ENCODE measurements at regions not wholly inside any gene's neighbourhood (a gene's known extent, or its start where the extent isn't known, plus 50 kb on each side); places are given as distances from the start of the nearest gene placed in this dataset.

DNA sequence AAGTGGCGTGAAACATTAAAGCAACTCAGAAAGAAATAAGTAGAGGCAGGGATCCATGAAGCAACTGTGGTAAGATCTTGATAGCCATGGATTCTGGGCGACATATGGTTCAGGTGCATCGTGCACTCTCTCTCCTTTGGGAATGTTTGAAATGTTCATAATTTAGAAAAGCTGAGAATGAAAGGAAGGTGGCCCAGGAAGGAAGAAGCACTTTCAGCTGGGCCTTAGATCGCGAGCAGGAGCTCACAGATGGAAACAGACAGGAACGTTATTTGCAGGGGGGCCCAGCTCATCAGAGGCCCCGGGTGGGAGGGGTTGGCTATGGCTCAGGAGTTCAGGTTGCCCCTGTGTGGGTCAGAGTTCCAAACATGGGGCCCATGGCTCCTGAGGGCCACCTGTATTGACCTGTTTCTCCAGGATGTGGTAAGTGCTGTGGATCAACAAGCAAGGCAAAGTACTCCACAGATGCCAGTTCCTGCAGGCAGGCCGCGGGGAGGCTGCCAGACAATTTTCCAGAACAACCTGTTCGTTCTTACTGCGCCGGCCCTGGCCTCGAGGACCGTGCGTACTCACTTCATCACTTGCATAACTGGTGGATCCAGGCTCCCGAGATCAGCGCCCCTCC is 253.2 kb downstream of the TOMM20 start:
- Histone ChIP-seq H3K4me2 (ENCODE audit: insufficient read depth, insufficient read length, low read length) (no peak overlapping the region), H2BK12ac (ENCODE audit: insufficient read length, low read depth, low read length) (no peak overlapping the region), H3K9me3 (ENCODE audit: control insufficient read depth, low read depth, low read length) (no peaks in the 10 kb centered on the region), H4K5ac (ENCODE audit: insufficient read length, low read depth, low read length) (no peak overlapping the region), H3K56ac (ENCODE audit: insufficient read length, low read depth, low read length) (no peak overlapping the region), H3K23me2 (ENCODE audit: insufficient read length, low read depth, low read length, poor library complexity, severe bottlenecking) (no peaks in the 10 kb centered on the region), H2BK120ac (ENCODE audit: low read depth, low read length, poor library complexity, severe bottlenecking) (no peak overlapping the region), H4K91ac (ENCODE audit: insufficient read length, low read depth, low read length) (no peak overlapping the region), H2BK15ac (ENCODE audit: low read depth, low read length) (no peak overlapping the region), H3K79me2 (ENCODE audit: insufficient read depth, low read length) (no peaks in the 10 kb centered on the region), H3K4me1 (ENCODE audit: insufficient read depth, low read length) (no peaks in the 10 kb centered on the region), H3K9ac (ENCODE audit: extremely low read depth, insufficient read length, low read length) (no peak overlapping the region), H4K8ac (replicated peaks; ENCODE audit: insufficient read length, low read depth, low read length) (no peak overlapping the region), H3K27me3 (ENCODE audit: insufficient read depth, low read length) (no peaks in the 10 kb centered on the region), H3K23ac (ENCODE audit: insufficient read length, low read depth, low read length) (no peak overlapping the region), H3T11ph (ENCODE audit: low read length) (no peak overlapping the region), H3K27ac (ENCODE audit: insufficient read length, low read depth, low read length) (no peak overlapping the region), H2AFZ (ENCODE audit: low read length) (no peak overlapping the region), H3K18ac (ENCODE audit: insufficient read length, low read depth, low read length) (no peak overlapping the region), H4K20me1 (ENCODE audit: control insufficient read depth, insufficient read depth, insufficient read length) (no peaks in the 10 kb centered on the region), H3K4ac (ENCODE audit: low read depth, low read length) (no peak overlapping the region), H2BK5ac (ENCODE audit: insufficient read length, low read length) (no peak overlapping the region), H2AK5ac (ENCODE audit: insufficient read length, low read length) (no peak overlapping the region), H3K79me1 (ENCODE audit: insufficient read depth, low read depth, low read length, poor library complexity, severe bottlenecking) (no peaks in the 10 kb centered on the region), H2BK20ac (ENCODE audit: low read depth, low read length, poor library complexity, severe bottlenecking) (no peak overlapping the region), H3K14ac (ENCODE audit: insufficient read depth, low read length) (no peak overlapping the region; the same call in 1 of the 2 replicates)
- no CpG with 5 or more reads among the region's 17 CpGs for WGBS (ENCODE audit: extremely low coverage, insufficient read length, low lambda C conversion rate)
- Mint-ChIP-seq H3K27me3 (ENCODE audit: low read depth) (peaks cover 1% of the 10 kb centered on the region; the same call in 1 of the 2 replicates), H3K4me1 (peaks cover 5% of the 10 kb centered on the region in 2 experiments; a peak in 3 of 4 replicates), H3K27ac (no peak overlapping the region), H3K36me3 (ENCODE audit: insufficient read depth in 1 of 3, low read depth in 3 of 3) (no peaks in the 10 kb centered on the region), H3K9me3 (no peaks in the 10 kb centered on the region), H3K4me3 (no peak overlapping the region)
- DNase-seq, result no peak
- TF ChIP-seq, protein P1, sequence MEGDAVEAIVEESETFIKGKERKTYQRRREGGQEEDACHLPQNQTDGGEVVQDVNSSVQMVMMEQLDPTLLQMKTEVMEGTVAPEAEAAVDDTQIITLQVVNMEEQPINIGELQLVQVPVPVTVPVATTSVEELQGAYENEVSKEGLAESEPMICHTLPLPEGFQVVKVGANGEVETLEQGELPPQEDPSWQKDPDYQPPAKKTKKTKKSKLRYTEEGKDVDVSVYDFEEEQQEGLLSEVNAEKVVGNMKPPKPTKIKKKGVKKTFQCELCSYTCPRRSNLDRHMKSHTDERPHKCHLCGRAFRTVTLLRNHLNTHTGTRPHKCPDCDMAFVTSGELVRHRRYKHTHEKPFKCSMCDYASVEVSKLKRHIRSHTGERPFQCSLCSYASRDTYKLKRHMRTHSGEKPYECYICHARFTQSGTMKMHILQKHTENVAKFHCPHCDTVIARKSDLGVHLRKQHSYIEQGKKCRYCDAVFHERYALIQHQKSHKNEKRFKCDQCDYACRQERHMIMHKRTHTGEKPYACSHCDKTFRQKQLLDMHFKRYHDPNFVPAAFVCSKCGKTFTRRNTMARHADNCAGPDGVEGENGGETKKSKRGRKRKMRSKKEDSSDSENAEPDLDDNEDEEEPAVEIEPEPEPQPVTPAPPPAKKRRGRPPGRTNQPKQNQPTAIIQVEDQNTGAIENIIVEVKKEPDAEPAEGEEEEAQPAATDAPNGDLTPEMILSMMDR (conservative IDR thresholded peaks at IDR 0.05), result no peak

Measured in H9 (cell line).